ENCODE measurements at regions not wholly inside any gene's neighbourhood (a gene's known extent, or its start where the extent isn't known, plus 50 kb on each side); places are given as distances from the start of the nearest gene placed in this dataset.

GRCh38 chr17:79542718-79543117 lies 68.1 kb downstream of the RBFOX3 start:
- no peaks in the 10 kb centered on the region for H3K36me3 ChIP-seq
- DNase-seq: no peak
- TF ChIP-seq, protein P1, sequence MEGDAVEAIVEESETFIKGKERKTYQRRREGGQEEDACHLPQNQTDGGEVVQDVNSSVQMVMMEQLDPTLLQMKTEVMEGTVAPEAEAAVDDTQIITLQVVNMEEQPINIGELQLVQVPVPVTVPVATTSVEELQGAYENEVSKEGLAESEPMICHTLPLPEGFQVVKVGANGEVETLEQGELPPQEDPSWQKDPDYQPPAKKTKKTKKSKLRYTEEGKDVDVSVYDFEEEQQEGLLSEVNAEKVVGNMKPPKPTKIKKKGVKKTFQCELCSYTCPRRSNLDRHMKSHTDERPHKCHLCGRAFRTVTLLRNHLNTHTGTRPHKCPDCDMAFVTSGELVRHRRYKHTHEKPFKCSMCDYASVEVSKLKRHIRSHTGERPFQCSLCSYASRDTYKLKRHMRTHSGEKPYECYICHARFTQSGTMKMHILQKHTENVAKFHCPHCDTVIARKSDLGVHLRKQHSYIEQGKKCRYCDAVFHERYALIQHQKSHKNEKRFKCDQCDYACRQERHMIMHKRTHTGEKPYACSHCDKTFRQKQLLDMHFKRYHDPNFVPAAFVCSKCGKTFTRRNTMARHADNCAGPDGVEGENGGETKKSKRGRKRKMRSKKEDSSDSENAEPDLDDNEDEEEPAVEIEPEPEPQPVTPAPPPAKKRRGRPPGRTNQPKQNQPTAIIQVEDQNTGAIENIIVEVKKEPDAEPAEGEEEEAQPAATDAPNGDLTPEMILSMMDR (IDR thresholded peaks at IDR 0.05): no peak
- no peak for TF ChIP-seq POLR2A (IDR thresholded peaks at IDR 0.05)
- no peak overlapping the region for H3K4me3 ChIP-seq
- no peak overlapping the region for H3K27ac ChIP-seq
- H3K4me1 ChIP-seq: no peaks in the 10 kb centered on the region
- H3K27me3 ChIP-seq: no peaks in the 10 kb centered on the region
- H3K9me3 ChIP-seq: no peaks in the 10 kb centered on the region

GRCh38 chr17:79541056-79541850 lies 69.6 kb downstream of the RBFOX3 start:
- H3K9me3 ChIP-seq: no peaks in the 10 kb centered on the region
- no peaks in the 10 kb centered on the region for H3K36me3 ChIP-seq
- no peak overlapping the region for H3K27ac ChIP-seq
- H3K4me1 ChIP-seq: no peaks in the 10 kb centered on the region
- no peak overlapping the region for H3K4me3 ChIP-seq
- no peak for TF ChIP-seq POLR2A (IDR thresholded peaks at IDR 0.05)
- DNase-seq: no peak
- no peaks in the 10 kb centered on the region for H3K27me3 ChIP-seq

GRCh38 chr17:79539944-79540705 lies 70.7 kb downstream of the RBFOX3 start:
- no peak for TF ChIP-seq POLR2A (IDR thresholded peaks at IDR 0.05)
- TF ChIP-seq, protein P1 (IDR thresholded peaks at IDR 0.05): no peak
- no peak overlapping the region for H3K4me3 ChIP-seq
- H3K4me1 ChIP-seq: no peaks in the 10 kb centered on the region
- no peak overlapping the region for H3K27ac ChIP-seq
- no peaks in the 10 kb centered on the region for H3K36me3 ChIP-seq
- no peak for DNase-seq
- no peaks in the 10 kb centered on the region for H3K27me3 ChIP-seq
- no peaks in the 10 kb centered on the region for H3K9me3 ChIP-seq

DNA sequence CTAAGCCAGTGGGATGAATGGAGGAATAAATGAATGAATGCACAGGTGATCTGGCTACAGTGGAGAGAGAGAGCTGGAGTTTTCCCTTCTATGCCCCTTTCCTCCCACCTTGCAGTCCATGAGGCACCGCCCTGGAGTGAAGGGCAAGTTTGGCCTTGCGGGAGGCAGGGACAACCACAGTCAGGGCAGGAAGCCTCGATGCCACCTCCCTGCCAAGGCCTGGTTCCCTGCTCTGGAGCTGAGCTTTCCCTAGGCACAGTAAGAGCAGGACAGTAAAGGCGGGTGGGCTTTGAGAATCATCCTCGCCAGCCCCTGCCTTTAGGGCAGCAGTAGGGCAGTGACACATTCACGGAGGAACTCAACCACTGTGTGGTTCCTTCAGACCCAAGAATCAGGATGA lies 72.6 kb downstream of the RBFOX3 start:
- Histone ChIP-seq H3K27ac (no peak overlapping the region), H3K4me3 (no peak overlapping the region), H3K9me3 (no peaks in the 10 kb centered on the region), H3K36me3 (no peaks in the 10 kb centered on the region), H3K4me1 (no peaks in the 10 kb centered on the region), H3K27me3 (no peaks in the 10 kb centered on the region)
- TF ChIP-seq, protein P1 (IDR thresholded peaks at IDR 0.05): no peak
- no peak for TF ChIP-seq POLR2A (IDR thresholded peaks at IDR 0.05)
- no peak for DNase-seq

GRCh38 chr17:79537686-79538085 lies 73.2 kb downstream of the RBFOX3 start:
- Histone ChIP-seq H3K27me3 (no peaks in the 10 kb centered on the region), H3K36me3 (no peaks in the 10 kb centered on the region), H3K27ac (no peak overlapping the region), H3K4me1 (no peaks in the 10 kb centered on the region), H3K4me3 (no peak overlapping the region), H3K9me3 (no peaks in the 10 kb centered on the region)
- no peak for DNase-seq
- TF ChIP-seq POLR2A (IDR thresholded peaks at IDR 0.05): no peak
- TF ChIP-seq, protein P1 (IDR thresholded peaks at IDR 0.05): no peak

GRCh38 chr17:79537061-79537460 lies 73.8 kb downstream of the RBFOX3 start:
- no peak for DNase-seq
- Histone ChIP-seq H3K36me3 (no peaks in the 10 kb centered on the region), H3K27me3 (no peaks in the 10 kb centered on the region), H3K9me3 (no peaks in the 10 kb centered on the region), H3K4me3 (no peak overlapping the region), H3K27ac (no peak overlapping the region), H3K4me1 (no peaks in the 10 kb centered on the region)
- TF ChIP-seq, protein P1 (IDR thresholded peaks at IDR 0.05): no peak
- no peak for TF ChIP-seq POLR2A (IDR thresholded peaks at IDR 0.05)
